ENCODE measurements at regions not wholly inside any gene's neighbourhood (a gene's known extent, or its start where the extent isn't known, plus 50 kb on each side); places are given as distances from the start of the nearest gene placed in this dataset.
"Not testable (repeated sequence)": the region's sequence is repeated elsewhere in the genome, so short reads cannot be mapped to it uniquely, and the experiment has no call there.

GRCh38 chr7:120054376-120055100 lies 218.4 kb upstream of the KCND2 start:
- no peak for DNase-seq

- DNase-seq, result no peak
Observed at GRCh38 chr7:120055300-120055699, 217.7 kb upstream of the KCND2 start.

- DNase-seq, result no peak
Observed at GRCh38 chr7:120056227-120056626, 216.7 kb upstream of the KCND2 start.

- DNase-seq, result no peak
Observed at GRCh38 chr7:120059641-120060040, 213.3 kb upstream of the KCND2 start.

GRCh38 chr7:120060281-120060680 lies 212.7 kb upstream of the KCND2 start:
- no peak for DNase-seq

- no peak for DNase-seq
Observed at GRCh38 chr7:120060875-120061274, 212.1 kb upstream of the KCND2 start.

- DNase-seq, result no peak
Observed at GRCh38 chr7:120064565-120064964, 208.4 kb upstream of the KCND2 start.

GRCh38 chr7:120066898-120067297 lies 206.1 kb upstream of the KCND2 start:
- DNase-seq, result not testable (repeated sequence)

- no peak for DNase-seq
Observed at GRCh38 chr7:120070201-120070600, 202.8 kb upstream of the KCND2 start.

GRCh38 chr7:120077777-120078176 lies 195.2 kb upstream of the KCND2 start:
- no peak for DNase-seq

GRCh38 chr7:120079022-120079421 lies 194.0 kb upstream of the KCND2 start:
- DNase-seq, result no peak

GRCh38 chr7:120079704-120080103 lies 193.3 kb upstream of the KCND2 start:
- DNase-seq, result no peak

- not testable (repeated sequence) for DNase-seq
Observed at GRCh38 chr7:120086468-120086867, 186.5 kb upstream of the KCND2 start.

GRCh38 chr7:120089968-120090367 lies 183.0 kb upstream of the KCND2 start:
- no peak for DNase-seq

- no peak for DNase-seq
Observed at GRCh38 chr7:120091807-120092206, 181.2 kb upstream of the KCND2 start.

- DNase-seq, result no peak
Observed at GRCh38 chr7:120097020-120097419, 176.0 kb upstream of the KCND2 start.

GRCh38 chr7:120097774-120098173 lies 175.2 kb upstream of the KCND2 start:
- no peak for DNase-seq

GRCh38 chr7:120108376-120108775 lies 164.6 kb upstream of the KCND2 start:
- DNase-seq, result peak in 1 of 2 experiments; percentile 4

- DNase-seq, result no peak
Observed at GRCh38 chr7:120110169-120110568, 162.8 kb upstream of the KCND2 start.

- DNase-seq, result no peak
Observed at GRCh38 chr7:120114626-120115025, 158.3 kb upstream of the KCND2 start.

- DNase-seq, result no peak
Observed at GRCh38 chr7:120123528-120123927, 149.4 kb upstream of the KCND2 start.

- no peak for DNase-seq
Observed at GRCh38 chr7:120131096-120131839, 141.7 kb upstream of the KCND2 start.

GRCh38 chr7:120138497-120138896 lies 134.5 kb upstream of the KCND2 start:
- no peak for DNase-seq

- no peak for DNase-seq
Observed at GRCh38 chr7:120156476-120156875, 116.5 kb upstream of the KCND2 start.

- DNase-seq, result no peak
Observed at GRCh38 chr7:120160166-120160565, 112.8 kb upstream of the KCND2 start.
